ENCODE measurements at regions not wholly inside any gene's neighbourhood (a gene's known extent, or its start where the extent isn't known, plus 50 kb on each side); places are given as distances from the start of the nearest gene placed in this dataset.
"Not testable (repeated sequence)": the region's sequence is repeated elsewhere in the genome, so short reads cannot be mapped to it uniquely, and the experiment has no call there.

DNA sequence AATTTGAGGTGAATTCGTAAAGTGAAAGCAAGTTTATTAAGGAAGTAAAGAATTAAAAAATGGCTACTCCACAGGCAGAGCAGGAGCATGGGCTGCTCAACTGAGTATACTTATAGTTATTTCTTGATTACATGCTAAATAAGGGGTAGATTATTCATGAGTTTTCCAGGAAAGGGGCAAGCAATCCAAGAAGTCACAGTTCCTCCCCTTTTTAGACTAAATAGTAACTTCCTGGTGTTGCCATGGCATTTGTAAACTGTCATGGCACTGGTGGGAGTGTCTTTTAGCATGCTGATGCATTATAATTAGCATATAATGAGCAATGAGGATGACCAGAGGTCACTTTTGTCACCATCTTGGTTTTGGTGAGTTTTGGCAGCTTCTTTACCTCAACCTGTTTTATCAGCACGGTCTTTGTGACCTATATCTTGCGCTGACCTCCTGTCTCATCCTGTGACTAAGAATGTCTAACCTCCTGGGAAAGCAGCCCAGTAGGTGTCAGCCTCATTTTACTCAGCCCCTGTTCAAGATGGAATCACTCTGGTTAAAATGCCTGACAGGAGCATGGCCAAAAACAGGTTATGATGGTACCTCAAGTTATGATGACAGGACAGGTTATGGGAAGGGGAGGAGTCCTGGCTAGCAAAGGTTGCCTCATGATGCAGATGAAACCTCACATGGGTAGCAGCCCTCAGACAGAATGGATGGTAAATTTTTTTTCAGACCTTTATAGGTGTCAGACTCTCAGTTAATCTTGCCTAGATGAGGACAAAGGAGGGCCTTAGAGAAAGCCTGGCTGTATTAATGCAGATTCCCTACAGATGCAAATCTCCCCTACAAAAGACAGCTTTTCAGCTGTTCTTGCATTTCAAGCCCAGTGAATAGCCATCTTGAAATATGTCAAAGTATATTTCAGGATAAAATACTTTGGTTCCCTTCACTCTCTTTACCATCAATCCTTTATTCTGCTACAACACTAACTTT lies 49.7 kb downstream of the SIPA1L2 start:
- DNase-seq (ENCODE audit: low read depth in 4 of 4, low spot score in 2 of 4): no peak

DNA sequence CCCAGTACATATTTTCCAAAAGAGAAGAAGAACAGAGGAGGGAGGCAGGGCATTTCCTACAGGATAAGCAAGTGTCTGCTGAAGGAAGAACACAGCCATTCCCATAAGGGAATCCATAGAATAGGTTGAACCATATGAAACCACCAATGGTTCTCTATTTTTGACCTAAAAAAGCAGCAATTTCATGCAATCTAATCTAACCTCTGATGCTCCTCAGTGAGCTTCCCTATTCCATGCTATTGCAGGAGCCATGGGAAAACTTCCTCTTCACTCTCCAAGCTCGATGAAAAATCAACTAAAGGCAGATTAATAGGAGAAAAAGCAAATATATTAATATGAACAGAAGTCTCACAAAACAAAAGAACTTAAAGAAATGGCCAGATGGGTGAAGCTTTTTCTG lies 50.5 kb downstream of the SIPA1L2 start:
- DNase-seq (ENCODE audit: low read depth in 4 of 4, low spot score in 2 of 4): no peak

DNA sequence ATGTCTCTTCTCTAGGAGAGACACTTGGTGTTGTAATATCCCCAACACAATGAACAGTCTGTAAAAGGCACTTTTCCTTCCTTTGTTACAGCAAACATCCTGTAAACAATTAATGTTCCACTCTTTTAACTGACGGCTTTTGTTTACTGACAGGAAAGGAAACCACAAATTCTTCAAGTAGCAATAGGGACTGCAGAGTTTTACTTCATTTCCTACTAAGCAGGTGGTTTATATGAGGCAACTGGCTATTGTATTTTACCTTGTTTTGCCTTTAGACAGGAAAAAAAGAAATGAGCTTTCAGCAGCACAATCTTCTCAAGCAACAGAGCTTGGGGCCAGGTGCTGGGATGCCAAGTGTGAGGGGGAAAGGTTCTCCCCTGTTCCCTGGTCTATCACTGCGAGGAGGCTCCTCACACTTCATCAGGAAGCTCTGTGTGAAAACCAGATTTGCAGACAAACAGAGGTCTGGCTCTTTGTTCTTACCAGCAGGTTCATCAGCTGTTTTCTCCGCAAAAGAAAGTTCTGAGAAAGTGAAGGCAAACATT lies 51.2 kb downstream of the SIPA1L2 start:
- no peak for DNase-seq (ENCODE audit: low read depth in 4 of 4, low spot score in 2 of 4)

DNA sequence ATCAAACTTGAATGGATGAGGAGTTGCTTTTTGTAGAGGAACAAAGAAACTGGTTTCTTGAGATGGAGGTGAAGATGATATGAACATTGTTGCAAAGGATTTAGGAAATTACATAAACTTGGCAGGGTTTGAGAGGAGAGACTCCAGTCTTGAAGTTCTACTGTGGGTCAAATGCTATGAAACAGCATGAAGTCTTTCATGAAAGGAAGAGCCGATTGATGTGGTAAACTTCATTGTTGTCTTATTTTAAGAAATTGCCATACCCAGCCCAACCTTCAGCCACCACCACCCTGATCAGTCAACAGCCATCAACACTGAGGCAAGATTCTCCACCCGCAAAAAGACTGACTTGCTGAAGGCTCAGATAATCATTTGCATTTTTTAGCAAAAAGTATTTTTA lies 52.2 kb downstream of the SIPA1L2 start:
- no peak for DNase-seq (ENCODE audit: low read depth in 4 of 4, low spot score in 2 of 4)

DNA sequence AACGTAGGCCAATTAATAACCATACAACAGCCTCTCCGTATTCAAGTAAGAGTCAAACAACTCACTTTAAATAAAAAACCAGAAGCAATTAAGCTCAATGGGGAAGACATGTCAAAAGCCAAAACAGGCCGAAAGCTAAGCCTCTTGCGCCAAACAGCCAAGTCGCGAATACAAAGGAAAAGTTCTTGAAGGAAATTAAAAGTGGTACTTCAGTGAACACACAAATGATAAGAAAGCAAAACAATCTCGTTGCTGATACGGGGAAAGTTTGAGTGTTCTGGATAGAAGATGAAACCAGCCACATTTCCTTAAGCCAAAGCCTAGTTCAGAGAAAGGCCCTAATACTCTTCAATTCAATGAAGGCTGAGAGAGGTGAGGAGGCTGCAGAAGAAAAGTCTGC lies 53.4 kb downstream of the SIPA1L2 start:
- no peak for DNase-seq (ENCODE audit: low read depth in 4 of 4, low spot score in 2 of 4)

DNA sequence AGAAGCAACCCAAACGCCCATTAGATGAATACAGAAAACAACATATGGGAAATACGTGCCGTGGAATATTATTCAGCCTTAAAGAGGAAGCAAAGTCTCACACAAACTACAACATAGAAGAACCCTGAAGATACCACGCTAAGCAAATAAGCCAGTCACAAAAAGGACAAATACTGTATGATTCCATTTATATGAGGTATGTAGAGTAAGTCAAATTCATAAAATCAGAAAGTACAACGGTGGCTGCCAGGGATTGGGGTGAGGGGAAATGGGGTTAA lies 54.2 kb downstream of the SIPA1L2 start:
- no peak for DNase-seq (ENCODE audit: low read depth in 4 of 4, low spot score in 2 of 4)

DNA sequence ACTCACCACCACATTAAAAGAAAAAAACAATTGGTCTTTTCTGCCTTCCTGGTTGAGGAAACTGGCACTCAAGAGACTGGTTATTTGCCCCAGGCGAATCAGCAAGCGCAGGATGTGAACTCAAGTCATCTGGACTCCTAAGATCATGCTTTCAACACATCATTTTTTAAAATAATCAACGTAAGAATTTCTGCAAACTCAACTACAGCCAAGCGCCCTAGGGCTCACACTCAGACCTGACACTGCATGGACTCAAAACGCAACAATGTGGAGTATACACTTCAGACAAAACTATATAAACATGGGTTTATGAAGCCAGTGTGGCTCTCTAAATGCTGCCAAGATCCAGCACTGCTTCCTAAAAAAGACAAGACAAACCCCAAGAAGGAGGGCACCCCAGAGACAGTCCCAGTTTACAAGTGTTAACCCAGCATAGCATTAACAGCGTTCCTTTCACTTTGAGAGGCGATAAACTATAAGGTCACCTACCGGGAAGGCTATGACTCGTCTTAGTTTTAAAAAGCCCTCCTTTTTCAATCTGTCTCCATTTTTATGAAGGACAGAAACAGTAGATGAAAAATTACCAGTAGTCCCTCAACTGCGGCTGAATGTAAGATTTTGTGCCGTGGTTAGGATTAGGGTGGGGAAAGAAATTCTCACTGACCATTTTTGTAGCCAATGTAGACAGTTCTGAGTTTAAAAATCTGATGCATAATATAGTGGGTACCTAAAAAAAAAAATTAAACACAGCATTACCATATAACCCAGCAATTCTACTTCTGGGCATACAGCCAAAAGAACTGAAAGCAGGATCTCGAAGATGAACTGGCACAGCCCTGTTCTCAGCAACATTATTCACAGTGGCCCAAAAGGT lies 54.8 kb downstream of the SIPA1L2 start:
- DNase-seq (ENCODE audit: low read depth in 4 of 4, low spot score in 2 of 4): no peak

DNA sequence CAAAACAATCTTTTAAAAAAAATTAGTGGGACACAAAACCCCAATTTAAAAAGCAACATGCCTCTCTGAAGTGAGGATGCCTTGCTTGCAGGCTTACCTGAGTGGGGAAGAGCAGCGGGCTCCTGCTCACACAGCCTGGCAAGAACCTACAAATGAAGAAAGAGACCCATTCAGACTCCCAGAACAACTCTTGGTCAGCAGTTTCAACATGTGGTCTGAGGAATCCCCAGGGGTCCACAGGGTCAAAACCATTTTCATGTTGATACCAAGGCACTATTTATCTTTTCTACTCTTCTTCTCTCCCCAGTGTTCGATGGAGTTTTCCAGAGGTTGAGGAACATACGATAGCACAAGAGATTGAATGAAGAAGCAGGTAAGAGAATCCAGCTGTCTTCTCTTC lies 55.9 kb downstream of the SIPA1L2 start:
- DNase-seq (ENCODE audit: low read depth in 4 of 4, low spot score in 2 of 4): no peak

DNA sequence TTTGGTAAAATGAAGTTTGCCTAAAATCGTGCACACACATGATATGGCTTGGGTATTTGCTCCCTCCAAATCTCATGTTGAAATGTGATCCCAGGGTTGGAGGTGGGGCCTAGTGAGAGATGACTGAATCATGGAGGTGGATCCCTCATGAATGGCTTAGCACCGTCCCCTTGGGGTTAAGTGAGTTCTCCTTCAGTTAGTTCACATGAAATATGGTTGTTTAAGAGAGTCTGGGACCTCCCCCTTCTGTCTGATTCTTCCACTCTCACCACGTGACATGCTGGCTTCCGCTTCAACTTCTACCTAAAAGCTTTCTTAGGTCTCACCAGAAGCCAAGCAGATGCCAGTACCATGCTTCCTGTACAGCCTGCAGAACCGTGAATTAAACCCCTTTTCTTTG lies 58.4 kb downstream of the SIPA1L2 start:
- no peak for DNase-seq (ENCODE audit: low read depth in 4 of 4, low spot score in 2 of 4)

DNA sequence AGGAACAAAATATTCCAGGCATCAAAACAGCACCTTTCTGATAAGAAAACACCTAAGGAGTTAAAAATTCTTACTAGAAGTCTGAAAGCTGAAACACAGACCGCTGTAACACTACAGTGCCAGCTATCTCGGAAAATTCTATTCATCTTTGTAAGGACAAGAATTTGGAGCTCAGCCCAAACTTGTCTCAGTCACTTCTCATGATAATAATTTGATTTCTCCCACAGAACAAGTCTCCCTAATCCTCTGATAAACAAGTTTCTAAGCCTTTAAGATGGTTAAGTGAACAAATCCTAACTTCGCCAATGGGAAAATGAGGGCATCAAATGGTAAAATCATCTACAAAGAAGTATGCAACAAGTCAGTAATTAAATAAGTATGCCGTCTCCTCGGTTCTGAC lies 59.9 kb downstream of the SIPA1L2 start:
- DNase-seq (ENCODE audit: low read depth in 4 of 4, low spot score in 2 of 4): no peak

DNA sequence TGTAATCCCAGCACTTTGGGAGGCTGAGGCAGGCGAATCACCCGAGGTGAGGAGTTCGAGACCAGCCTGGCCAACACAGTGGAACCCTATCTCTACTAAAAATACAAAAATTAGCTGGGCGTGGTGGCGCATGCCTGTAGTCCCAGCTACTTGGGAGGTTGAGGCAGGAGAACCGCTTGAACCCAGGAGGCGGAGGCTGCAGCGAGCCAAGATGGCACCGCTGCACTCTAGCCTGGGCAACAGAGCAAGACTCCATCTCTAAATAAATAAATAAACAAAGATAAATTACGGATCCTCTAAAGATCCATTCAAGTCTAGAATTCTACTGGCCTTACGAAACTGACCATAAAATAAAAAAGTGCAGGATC lies 60.4 kb downstream of the SIPA1L2 start:
- DNase-seq (ENCODE audit: low read depth in 4 of 4, low spot score in 2 of 4): not testable (repeated sequence)

DNA sequence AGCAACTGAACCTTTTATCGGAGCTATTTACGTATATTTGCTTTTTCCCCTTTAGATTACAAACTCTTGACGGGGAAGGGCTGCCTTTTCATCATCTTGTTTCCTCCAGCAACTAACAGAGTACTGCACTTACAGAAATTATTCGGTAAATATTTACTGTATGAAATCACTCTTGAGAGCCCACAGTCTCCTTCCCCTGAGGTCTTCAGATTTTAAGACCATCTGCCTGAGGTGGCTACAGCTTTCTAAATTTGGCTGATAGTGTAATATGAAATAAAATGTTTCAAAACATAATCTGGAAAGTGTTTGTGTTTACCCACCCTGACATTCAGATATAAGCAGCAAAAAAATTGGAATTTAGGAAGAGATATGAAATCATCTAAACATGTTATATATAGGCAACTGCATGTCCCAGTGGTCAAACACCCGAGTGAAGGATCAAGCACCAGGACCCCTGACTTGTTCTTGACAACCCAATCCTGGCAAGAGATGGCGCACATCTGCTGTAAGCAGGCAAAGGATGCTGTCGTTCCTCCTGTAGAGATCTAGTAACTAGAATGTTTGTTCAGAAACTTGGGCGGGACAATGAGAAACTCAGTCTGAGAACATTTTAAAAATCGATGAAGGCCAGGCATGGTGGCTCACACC lies 60.9 kb downstream of the SIPA1L2 start:
- no peak for DNase-seq (ENCODE audit: low read depth in 4 of 4, low spot score in 2 of 4)

DNA sequence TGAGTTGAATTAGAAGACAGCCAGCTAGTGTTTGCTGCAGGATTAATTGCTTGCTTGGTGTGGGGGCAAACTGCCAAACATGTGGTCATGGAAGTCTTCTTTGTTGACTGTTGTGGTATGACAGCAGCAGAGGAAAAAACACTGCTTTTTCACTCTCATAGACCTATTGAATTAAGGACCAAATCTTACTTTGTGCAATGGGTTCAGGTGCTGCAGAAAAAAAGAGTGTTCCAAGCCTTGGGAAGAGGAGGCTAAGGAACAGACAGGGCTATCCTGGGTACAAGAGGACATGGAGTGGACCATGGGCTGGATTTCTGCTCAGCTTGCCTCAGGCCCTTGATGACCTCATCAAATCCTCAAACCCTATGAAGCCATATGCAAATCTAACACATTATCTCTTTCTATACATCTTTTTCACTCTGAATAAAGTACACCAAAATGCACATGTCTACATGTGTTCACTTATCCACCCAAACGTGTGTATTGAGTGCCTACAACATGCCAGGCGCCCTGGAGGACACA lies 61.5 kb downstream of the SIPA1L2 start:
- no peak for DNase-seq (ENCODE audit: low read depth in 4 of 4, low spot score in 2 of 4)

DNA sequence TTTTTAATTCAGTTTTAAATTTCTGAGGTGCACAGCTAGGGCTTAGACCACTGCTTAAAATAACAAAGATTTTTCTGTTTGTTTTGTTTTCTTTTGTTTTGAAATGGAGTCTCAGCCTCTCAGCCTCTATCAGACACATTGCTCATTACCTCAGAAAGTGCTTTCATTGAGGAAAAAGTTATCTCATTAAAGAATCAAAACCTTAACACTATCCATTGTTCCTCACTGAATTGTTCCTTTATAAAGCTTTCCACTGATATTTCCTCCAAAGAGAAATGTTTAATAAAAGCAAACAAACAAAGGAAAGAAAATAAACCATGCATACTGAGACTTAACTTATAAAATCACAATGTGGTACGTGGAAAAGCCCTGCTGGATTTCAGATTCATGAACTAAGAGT lies 63.8 kb downstream of the SIPA1L2 start:
- no peak for DNase-seq (ENCODE audit: low read depth in 4 of 4, low spot score in 2 of 4)

DNA sequence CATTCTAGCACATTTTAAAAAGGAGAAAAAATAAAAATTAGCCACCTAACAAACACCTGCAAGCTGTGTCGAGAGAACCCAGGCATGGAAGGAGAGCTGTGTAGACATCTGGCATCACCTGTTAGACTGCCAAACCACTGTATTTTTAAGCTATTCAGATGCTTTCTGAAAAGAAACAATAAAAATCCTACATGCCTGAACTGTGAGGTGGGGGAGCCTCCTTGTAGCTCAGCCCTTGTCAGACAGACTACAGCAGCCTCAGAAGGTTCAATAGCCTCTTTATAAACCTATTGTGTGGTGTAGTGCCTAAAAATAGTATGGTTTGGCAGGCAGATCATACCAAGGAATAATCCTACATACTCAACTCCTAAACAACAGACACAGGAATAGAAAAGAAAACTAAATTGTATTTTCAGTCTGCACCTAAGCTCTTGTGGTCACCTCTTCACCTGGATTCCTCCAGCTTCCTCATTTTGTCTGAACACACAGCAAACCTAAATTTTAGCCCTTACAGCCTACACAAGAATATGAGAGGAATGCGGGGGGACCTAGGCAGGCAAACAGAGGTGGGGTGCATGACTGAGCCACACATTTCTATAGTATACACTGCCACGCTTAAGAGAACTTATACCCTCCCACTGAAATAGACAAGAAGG lies 67.0 kb downstream of the SIPA1L2 start:
- DNase-seq (ENCODE audit: low read depth in 4 of 4, low spot score in 2 of 4): no peak

DNA sequence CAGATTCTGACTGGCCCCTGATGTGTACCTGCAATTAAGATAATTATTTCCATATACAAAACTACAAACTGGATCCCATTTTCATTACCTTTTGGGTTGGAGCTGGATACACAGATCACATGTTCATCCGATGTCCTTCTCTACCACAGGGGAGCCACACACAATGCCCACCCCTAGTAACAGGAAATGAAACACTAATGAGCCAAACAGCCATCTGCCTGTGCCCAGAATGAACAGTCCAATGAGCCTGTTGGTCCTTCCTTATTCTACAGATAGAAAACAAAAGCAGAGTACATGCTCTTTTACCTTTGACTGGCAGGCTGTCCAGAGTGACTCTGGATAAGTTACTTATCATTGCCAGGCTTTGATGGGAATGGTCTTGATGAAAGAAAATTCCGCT lies 68.6 kb downstream of the SIPA1L2 start:
- no peak for DNase-seq (ENCODE audit: low read depth in 4 of 4, low spot score in 2 of 4)

DNA sequence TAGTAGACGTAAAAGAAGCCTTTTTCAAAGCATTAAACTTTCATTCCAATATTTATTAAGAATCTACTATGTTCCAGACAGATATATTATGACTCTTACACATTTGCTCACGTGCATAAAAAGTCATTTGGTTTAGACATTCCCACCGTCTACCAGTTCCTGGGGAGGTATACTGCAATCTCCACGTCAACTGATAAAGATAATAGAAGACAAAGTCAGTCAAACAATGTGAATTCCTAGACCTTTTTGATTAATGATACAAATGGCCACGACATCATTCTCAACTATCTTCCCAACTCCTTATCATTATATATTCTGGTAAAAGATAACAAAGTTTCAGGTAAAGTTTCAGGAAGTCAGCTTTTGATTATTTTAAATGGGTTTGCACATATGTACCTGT lies 69.0 kb downstream of the SIPA1L2 start:
- no peak for DNase-seq (ENCODE audit: low read depth in 4 of 4, low spot score in 2 of 4)

DNA sequence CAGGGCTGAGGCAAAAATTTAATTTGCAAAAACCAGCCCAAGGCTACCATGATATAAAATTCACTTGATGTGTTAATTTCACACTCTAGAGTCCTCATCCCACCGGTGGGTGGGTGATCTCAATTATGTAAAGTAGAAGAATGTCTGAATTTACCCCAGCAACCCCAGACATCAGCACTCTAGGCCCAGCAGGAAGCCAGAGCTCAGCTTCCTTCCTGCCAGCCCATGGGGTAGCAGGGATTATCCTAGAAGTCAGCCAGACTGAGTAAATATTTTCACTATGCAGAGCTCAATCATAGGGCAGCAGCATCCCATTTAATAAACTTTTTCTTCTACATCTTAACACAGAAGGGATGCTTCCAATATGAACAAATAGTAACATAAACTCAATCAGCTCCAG lies 71.0 kb downstream of the SIPA1L2 start:
- no peak for DNase-seq (ENCODE audit: low read depth in 4 of 4, low spot score in 2 of 4)

DNA sequence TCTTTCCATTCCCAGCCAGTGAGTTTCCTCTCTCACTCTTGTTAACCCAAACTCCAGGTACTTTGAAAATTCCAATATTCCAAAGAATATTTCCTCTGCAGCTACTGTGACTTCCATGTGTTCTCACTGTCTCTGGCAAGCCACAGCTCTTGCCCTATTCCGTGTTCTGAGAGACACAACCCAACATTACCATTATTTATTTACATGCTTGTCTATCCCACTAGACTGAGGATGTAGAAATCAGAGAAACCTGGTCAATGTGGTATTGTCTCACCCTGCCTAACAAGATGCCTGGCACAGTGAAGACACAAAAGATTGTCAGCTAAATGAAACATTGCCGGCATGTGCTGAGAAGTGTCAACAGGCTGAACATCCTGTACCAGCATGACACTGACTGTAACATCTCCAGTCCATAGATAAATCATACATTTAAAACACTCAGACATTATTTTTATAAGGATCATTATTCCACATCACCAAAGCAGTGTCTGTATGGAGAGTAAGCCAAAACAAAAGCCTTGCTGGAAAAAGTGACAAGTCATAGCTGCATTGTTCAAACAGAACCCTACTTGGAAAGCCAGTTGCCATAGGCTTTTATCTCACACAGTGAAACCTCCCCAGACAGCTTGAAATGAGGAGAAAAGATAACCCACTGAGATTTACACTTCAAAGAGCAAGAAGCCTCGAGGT lies 72.3 kb downstream of the SIPA1L2 start:
- no peak for DNase-seq (ENCODE audit: low read depth in 4 of 4, low spot score in 2 of 4)

DNA sequence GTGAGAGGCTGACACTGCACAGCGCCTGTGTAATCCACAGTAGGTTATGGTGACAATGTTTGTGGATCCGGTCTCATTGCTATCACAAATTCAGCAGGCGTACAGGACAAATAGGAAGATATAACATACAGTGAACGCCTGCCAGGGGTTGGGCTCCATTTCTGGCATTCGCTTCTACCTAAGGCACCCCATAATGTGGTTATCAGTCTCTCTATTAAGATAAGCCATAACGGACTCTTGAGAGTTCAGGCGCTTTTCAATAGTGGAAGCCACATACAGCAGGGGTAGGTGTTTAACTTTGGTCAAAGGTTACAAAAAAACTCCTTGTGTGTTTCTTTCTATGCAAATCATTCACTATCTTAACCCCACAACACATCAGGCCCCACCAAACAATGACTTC lies 72.8 kb downstream of the SIPA1L2 start:
- DNase-seq (ENCODE audit: low read depth in 4 of 4, low spot score in 2 of 4): no peak
